ENCODE measurements at regions not wholly inside any gene's neighbourhood (a gene's known extent, or its start where the extent isn't known, plus 50 kb on each side); places are given as distances from the start of the nearest gene placed in this dataset.

- no peak for TF ChIP-seq CTCF (IDR thresholded peaks at IDR 0.05; ENCODE audit: control extremely low read depth in 1 of 3, insufficient read depth in 1 of 3, low read depth in 1 of 3, low read length in 3 of 3)
- no peak for TF ChIP-seq RXRA (IDR thresholded peaks at IDR 0.05; ENCODE audit: insufficient read depth, low read depth, low read length)
- no peak for TF ChIP-seq POLR2A (IDR thresholded peaks at IDR 0.05; ENCODE audit: control extremely low read depth in 1 of 2, low read depth in 2 of 2, low read length in 2 of 2)
- no peak for TF ChIP-seq TEAD4 (IDR thresholded peaks at IDR 0.05; ENCODE audit: low read depth, low read length)
- TF ChIP-seq JUN (IDR thresholded peaks at IDR 0.05; ENCODE audit: low read depth, low read length): no peak
- no peak for TF ChIP-seq YY1 (IDR thresholded peaks at IDR 0.05; ENCODE audit: low read depth, low read length)
- no peak for TF ChIP-seq TBP (IDR thresholded peaks at IDR 0.05; ENCODE audit: low read depth, low read length)
- TF ChIP-seq RAD21 (IDR thresholded peaks at IDR 0.05 in 1 of 2, conservative IDR thresholded peaks at IDR 0.05 in 1 of 2; ENCODE audit: low read depth in 2 of 2, low read length in 2 of 2): no peak
Measured at GRCh38 chr10:107453561-107453960, 289.1 kb upstream of the SORCS1 start.
